Psoas muscle (tissue), 7 donors: ENCODE measurements at regions not wholly inside any gene's neighbourhood (a gene's known extent, or its start where the extent isn't known, plus 50 kb on each side); places are given as distances from the start of the nearest gene placed in this dataset.

Experiments used
- ATAC-seq, 4 donors: fragments of 200-7000 bp; cut with Tn5 transposase; one replicate each; pipeline ENCODE4 v1.9.1; 2020; ENCODE audit warnings: moderate library complexity in 3 of 4, mild to moderate bottlenecking in 2 of 4
- DNase-seq, 2 donors: peaks; one replicate each; pipeline ENCODE4 v3.0.0-alpha.2; 2020
- H3K27ac ChIP-seq: fragments of 200-600 bp; one replicate; pipeline ENCODE4 v1.8.0; 2022
- H3K27me3 ChIP-seq, 3 donors: fragments of 200-600 bp in 1 of 3; one replicate each; pipeline versions ENCODE4 v1.6.1 to v1.8.0; 2013 to 2022; ENCODE audit warnings: low read length in 2 of 3, mild to moderate bottlenecking in 2 of 3, moderate library complexity in 1 of 3; ENCODE audit not compliant: insufficient read depth in 3 of 3
- H3K36me3 ChIP-seq, 2 donors: fragments of 200-600 bp in 1 of 2; one replicate each; pipeline versions ENCODE4 v1.6.1 to v1.8.0; 2013 to 2022; ENCODE audit warnings: low read depth in 1 of 2, mild to moderate bottlenecking in 1 of 2, moderate library complexity in 1 of 2; ENCODE audit not compliant: insufficient read depth in 1 of 2
- H3K4me1 ChIP-seq: fragments of 200-600 bp; one replicate; pipeline ENCODE4 v1.8.0; 2022
- H3K4me3 ChIP-seq: fragments of 200-600 bp; one replicate; pipeline ENCODE4 v1.8.0; 2022; ENCODE audit warnings: mild to moderate bottlenecking
- H3K9me3 ChIP-seq: fragments of 200-600 bp; one replicate; pipeline ENCODE4 v1.8.0; 2022
- CTCF ChIP-seq: fragments of 200-600 bp; IDR thresholded peaks from one replicate; pipeline ENCODE4 v1.8.0; 2022; ENCODE audit warnings: antibody characterized with exemption
- WGBS, 3 donors: extraction: QIAGEN DNeasy Blood & Tissue Kit; methylation state at CpG; one replicate each; pipeline versions ENCODE4 v1.1.6 to v1.1.7; 2013; 5-methylcytosine and 5-hydroxymethylcytosine counted together
- intact Hi-C, 2 donors: fragments of 100-400 bp; cut with DNase I; formaldehyde crosslinking; loops; one replicate each; pipeline versions ENCODE4 v1.11.0 to v1.14.2; 2022
- donor health status: healthy with polysubstance abuse.
- donor health status: DM: no; HTN: no; CAD: no; lungs with moderate emphysema.
- donor health status: Bipolar disorder and iron deficiency.
- donor health status: healthy.
- donor health status: DM: yes; HTN: yes; CAD: no.
- donor health status: DM: no; HTN: no; CAD: no.
- donor health status: DM: yes; HTN: yes; CAD: no.

GRCh38 chr4:115929373-115929772 is 816.0 kb upstream of the NDST4 start:
- TF ChIP-seq CTCF: no peak
- H3K4me3 ChIP-seq: no peak overlapping the region
- H3K9me3 ChIP-seq: no peaks in the 10 kb centered on the region
- DNase-seq (no peak), ATAC-seq (no peak)
- H3K27me3 ChIP-seq: no peaks in the 10 kb centered on the region
- no peaks in the 10 kb centered on the region for H3K4me1 ChIP-seq
- intact Hi-C loops: no loop called here
- no peaks in the 10 kb centered on the region for H3K36me3 ChIP-seq
- WGBS, 3 donors: 76 to 83% (median 79%) methylated on average over 1 of the region's 1 CpG
- H3K27ac ChIP-seq: no peak overlapping the region

GRCh38 chr4:115927382-115927781 is 814.0 kb upstream of the NDST4 start:
- Histone ChIP-seq H3K9me3 (no peaks in the 10 kb centered on the region), H3K36me3 (no peaks in the 10 kb centered on the region), H3K4me1 (no peaks in the 10 kb centered on the region), H3K4me3 (no peak overlapping the region), H3K27ac (no peak overlapping the region), H3K27me3 (no peaks in the 10 kb centered on the region)
- ATAC-seq (no peak), DNase-seq (no peak)
- TF ChIP-seq CTCF: no peak
- intact Hi-C loops: no loop called here
- WGBS, 3 donors: 71 to 90% (median 87%) methylated on average over 5 of the region's 5 CpGs

DNA sequence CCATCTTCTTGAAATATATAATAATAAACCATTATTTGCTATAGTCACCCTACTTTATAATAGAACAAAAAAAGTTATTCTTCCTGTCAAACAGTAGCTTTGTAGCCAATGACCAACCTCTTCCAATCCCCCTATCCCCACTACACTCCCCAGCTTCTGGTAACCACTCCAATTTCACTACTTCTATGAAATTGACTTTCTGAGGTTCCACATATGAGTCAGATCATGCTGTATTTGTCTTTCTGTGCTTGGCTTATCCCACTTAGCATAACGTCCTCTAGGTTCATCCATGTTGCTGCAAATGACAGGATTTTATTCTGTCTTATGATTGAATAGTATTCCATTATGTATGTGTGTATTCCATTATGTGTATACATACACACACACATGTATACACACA is 809.7 kb upstream of the NDST4 start:
- TF ChIP-seq CTCF: no peak
- no peak for DNase-seq
- Histone ChIP-seq H3K4me1 (no peaks in the 10 kb centered on the region), H3K36me3 (no peaks in the 10 kb centered on the region), H3K4me3 (no peak overlapping the region), H3K9me3 (no peaks in the 10 kb centered on the region), H3K27ac (no peak overlapping the region), H3K27me3 (no peaks in the 10 kb centered on the region)
- ATAC-seq: no peak
- WGBS, 3 donors: 64 to 76% (median 64%) methylated on average over 1 of the region's 1 CpG
- intact Hi-C loops: no loop called here

DNA sequence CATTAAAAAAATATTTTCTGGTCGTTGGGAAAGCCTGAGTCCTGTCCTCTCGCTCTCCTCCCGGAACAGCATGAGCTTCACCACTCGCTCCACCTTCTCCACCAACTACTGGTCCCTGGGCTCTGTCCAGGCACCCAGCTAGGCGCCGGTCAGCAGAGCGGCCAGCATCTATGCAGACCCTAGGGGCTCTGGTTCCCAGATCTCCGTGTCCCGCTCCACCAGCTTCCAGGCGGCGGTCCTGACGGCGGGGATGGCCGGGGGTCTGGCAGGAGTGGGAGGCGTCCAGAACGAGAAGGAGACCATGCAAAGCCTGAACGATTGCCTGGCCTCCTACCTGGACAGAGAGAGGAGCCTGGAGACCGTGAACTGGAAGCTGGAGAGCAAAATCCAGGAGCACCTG is 807.2 kb upstream of the NDST4 start:
- Histone ChIP-seq H3K4me3 (no peak overlapping the region), H3K27me3 (no peaks in the 10 kb centered on the region), H3K27ac (no peak overlapping the region), H3K36me3 (no peaks in the 10 kb centered on the region), H3K9me3 (no peaks in the 10 kb centered on the region), H3K4me1 (no peaks in the 10 kb centered on the region)
- intact Hi-C loops: no loop called here
- no peak for TF ChIP-seq CTCF
- DNase-seq (peak in 1 of 2 donors; percentile 39), ATAC-seq (no peak)
- 91 to 93% (median 93%) methylated on average over 18 of the region's 18 CpGs for WGBS, 3 donors

GRCh38 chr4:115918149-115918548 is 804.7 kb upstream of the NDST4 start:
- no peak for DNase-seq
- no peaks in the 10 kb centered on the region for H3K4me1 ChIP-seq
- H3K4me3 ChIP-seq: no peak overlapping the region
- no peaks in the 10 kb centered on the region for H3K27me3 ChIP-seq
- ATAC-seq: no peak
- no peak for TF ChIP-seq CTCF
- H3K36me3 ChIP-seq: no peaks in the 10 kb centered on the region
- intact Hi-C loops: no loop called here
- no peak overlapping the region for H3K27ac ChIP-seq
- no peaks in the 10 kb centered on the region for H3K9me3 ChIP-seq
